ENCODE measurements at regions not wholly inside any gene's neighbourhood (a gene's known extent, or its start where the extent isn't known, plus 50 kb on each side); places are given as distances from the start of the nearest gene placed in this dataset.
"Not testable (repeated sequence)": the region's sequence is repeated elsewhere in the genome, so short reads cannot be mapped to it uniquely, and the experiment has no call there.

- DNase-seq (ENCODE audit: low read depth in 2 of 3, low spot score in 2 of 3) = no peak
Measured at GRCh38 chr6:141513830-141514229, 618.9 kb upstream of the GJE1 start.

- no peak for DNase-seq (ENCODE audit: low read depth in 2 of 3, low spot score in 2 of 3)
Measured at GRCh38 chr6:141510803-141511202, 621.9 kb upstream of the GJE1 start.

GRCh38 chr6:141506062-141506461 lies 626.7 kb upstream of the GJE1 start:
- not testable (repeated sequence) for DNase-seq (ENCODE audit: low read depth in 2 of 3, low spot score in 2 of 3)

- not testable (repeated sequence) for DNase-seq (ENCODE audit: low read depth in 2 of 3, low spot score in 2 of 3)
Measured at GRCh38 chr6:141504318-141504717, 628.4 kb upstream of the GJE1 start.

GRCh38 chr6:141501616-141502015 lies 631.1 kb upstream of the GJE1 start:
- DNase-seq (ENCODE audit: low read depth in 2 of 3, low spot score in 2 of 3) = no peak

- DNase-seq (ENCODE audit: low read depth in 2 of 3, low spot score in 2 of 3) = no peak
Measured at GRCh38 chr6:141498977-141499376, 633.7 kb upstream of the GJE1 start.

GRCh38 chr6:141492521-141493284 lies 640.0 kb upstream of the GJE1 start:
- no peak for DNase-seq (ENCODE audit: low read depth in 2 of 3, low spot score in 2 of 3)

- DNase-seq (ENCODE audit: low read depth in 2 of 3, low spot score in 2 of 3) = no peak
Measured at GRCh38 chr6:141491684-141492083, 641.0 kb upstream of the GJE1 start.

GRCh38 chr6:141490982-141491381 lies 641.7 kb upstream of the GJE1 start:
- DNase-seq (ENCODE audit: low read depth in 2 of 3, low spot score in 2 of 3) = no peak

- no peak for DNase-seq (ENCODE audit: low read depth in 2 of 3, low spot score in 2 of 3)
Measured at GRCh38 chr6:141488488-141488887, 644.2 kb upstream of the GJE1 start.

- no peak for DNase-seq (ENCODE audit: low read depth in 2 of 3, low spot score in 2 of 3)
Measured at GRCh38 chr6:141486942-141487341, 645.8 kb upstream of the GJE1 start.

- no peak for DNase-seq (ENCODE audit: low read depth in 2 of 3, low spot score in 2 of 3)
Measured at GRCh38 chr6:141484711-141485110, 648.0 kb upstream of the GJE1 start.

- peak in 1 of 3 experiments; percentile 8 for DNase-seq (ENCODE audit: low read depth in 2 of 3, low spot score in 2 of 3)
Measured at GRCh38 chr6:141483598-141484061, 649.1 kb upstream of the GJE1 start.

GRCh38 chr6:141482796-141483597 lies 649.7 kb upstream of the GJE1 start:
- DNase-seq (ENCODE audit: low read depth in 2 of 3, low spot score in 2 of 3) = no peak

- no peak for DNase-seq (ENCODE audit: low read depth in 2 of 3, low spot score in 2 of 3)
Measured at GRCh38 chr6:141475259-141475658, 657.5 kb upstream of the GJE1 start.

- DNase-seq (ENCODE audit: low read depth in 2 of 3, low spot score in 2 of 3) = no peak
Measured at GRCh38 chr6:141472162-141472928, 660.4 kb upstream of the GJE1 start.

GRCh38 chr6:141470810-141471209 lies 661.9 kb upstream of the GJE1 start:
- DNase-seq (ENCODE audit: low read depth in 2 of 3, low spot score in 2 of 3) = no peak

- DNase-seq (ENCODE audit: low read depth in 2 of 3, low spot score in 2 of 3) = no peak
Measured at GRCh38 chr6:141467881-141468280, 664.8 kb upstream of the GJE1 start.

GRCh38 chr6:141467041-141467440 lies 665.7 kb upstream of the GJE1 start:
- no peak for DNase-seq (ENCODE audit: low read depth in 2 of 3, low spot score in 2 of 3)

GRCh38 chr6:141464896-141465295 lies 667.8 kb upstream of the GJE1 start:
- no peak for DNase-seq (ENCODE audit: low read depth in 2 of 3, low spot score in 2 of 3)

GRCh38 chr6:141464490-141464889 lies 668.2 kb upstream of the GJE1 start:
- DNase-seq (ENCODE audit: low read depth in 2 of 3, low spot score in 2 of 3) = no peak
